Endodermal cell (in vitro differentiated cells): ENCODE measurements at regions not wholly inside any gene's neighbourhood (a gene's known extent, or its start where the extent isn't known, plus 50 kb on each side); places are given as distances from the start of the nearest gene placed in this dataset.

Experiments
- DNase-seq: peaks from one replicate; pipeline ENCODE4 v3.0.0-alpha.2; 2017
- H3K27ac ChIP-seq: 2 replicates; pipeline ENCODE4 v1.5.1; 2013; ENCODE audit warnings: mild to moderate bottlenecking, low read depth, low read length, moderate library complexity
- H3K27me3 ChIP-seq: 2 replicates; pipeline ENCODE4 v1.6.1; 2013; ENCODE audit warnings: mild to moderate bottlenecking, low read length, moderate library complexity; ENCODE audit not compliant: insufficient read depth, control insufficient read depth, poor library complexity, severe bottlenecking
- H3K36me3 ChIP-seq: 2 replicates; pipeline ENCODE4 v1.7.0; 2013; ENCODE audit warnings: mild to moderate bottlenecking, low read length, moderate library complexity; ENCODE audit not compliant: control insufficient read depth, insufficient read depth
- H3K4me1 ChIP-seq: one replicate; pipeline ENCODE4 v1.7.0; 2013; ENCODE audit warnings: low read length; ENCODE audit not compliant: control insufficient read depth, insufficient read depth
- H3K4me3 ChIP-seq: 2 replicates; pipeline ENCODE4 v1.5.1; 2013; ENCODE audit warnings: mild to moderate bottlenecking, low read length, moderate library complexity
- H3K9ac ChIP-seq: 2 replicates; pipeline ENCODE4 v1.6.1; 2013; ENCODE audit warnings: mild to moderate bottlenecking, low read length, moderate library complexity; ENCODE audit not compliant: poor library complexity, severe bottlenecking; ENCODE audit errors: extremely low read depth
- H3K9me3 ChIP-seq: 2 replicates; pipeline ENCODE4 v1.6.1; 2013; ENCODE audit warnings: mild to moderate bottlenecking, low read length, moderate library complexity; ENCODE audit not compliant: control insufficient read depth
- H3K27ac Mint-ChIP-seq: 2 replicates; pipeline ENCODE4 v1.8.0; 2020; ENCODE audit warnings: mixed read lengths
- H3K27me3 Mint-ChIP-seq: 2 replicates; pipeline ENCODE4 v1.8.0; 2021; ENCODE audit warnings: mild to moderate bottlenecking, mixed read lengths; ENCODE audit not compliant: insufficient read depth
- H3K36me3 Mint-ChIP-seq: 2 replicates; pipeline ENCODE4 v1.8.0; 2020; ENCODE audit warnings: low read depth, mixed read lengths
- H3K4me1 Mint-ChIP-seq: 2 replicates; pipeline ENCODE4 v1.8.0; 2020; ENCODE audit warnings: mixed read lengths
- H3K4me3 Mint-ChIP-seq: 2 replicates; pipeline ENCODE4 v1.8.0; 2020; ENCODE audit warnings: mild to moderate bottlenecking, moderate library complexity, mixed read lengths
- H3K9me3 Mint-ChIP-seq: 2 replicates; pipeline ENCODE4 v1.8.0; 2020; ENCODE audit warnings: mild to moderate bottlenecking, mixed read lengths
- WGBS, 2 experiments: methylation state at CpG; one replicate each; pipeline versions ENCODE4 v1.1.5 to v1.1.7; 2013; ENCODE audit warnings: missing lambda C conversion rate in 2 of 2, mixed read lengths in 1 of 2; ENCODE audit not compliant: insufficient coverage in 1 of 2, insufficient read length in 1 of 2; 5-methylcytosine and 5-hydroxymethylcytosine counted together
- TF ChIP-seq, protein P1 (sequence below): fragments of 200-600 bp; sonication (generic); conservative IDR thresholded peaks from 2 replicates; pipeline ENCODE4 v1.5.0; 2021; ENCODE audit warnings: antibody characterized with exemption, mild to moderate bottlenecking

DNA sequence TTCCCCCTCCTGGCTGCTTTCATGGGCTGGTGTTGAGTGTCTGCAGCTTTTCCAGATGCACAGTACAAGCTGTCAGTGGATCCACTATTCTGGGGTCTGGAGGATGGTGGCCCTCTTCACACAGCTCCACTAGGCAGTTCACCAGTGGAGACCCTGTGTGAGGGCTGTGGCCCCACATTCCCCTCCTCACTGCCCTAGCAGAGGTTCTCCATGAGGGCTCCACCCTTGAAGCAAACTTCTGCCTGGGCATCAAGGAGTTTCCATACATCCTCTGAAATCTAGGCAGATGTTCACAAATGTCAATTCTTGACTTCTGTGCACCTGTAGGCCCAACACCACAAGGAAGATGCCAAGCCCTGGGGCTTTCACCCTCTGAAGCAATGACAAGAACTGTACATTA is 1386.2 kb upstream of the ACVR2A start:
- Histone ChIP-seq H3K4me1 (no peaks in the 10 kb centered on the region), H3K27ac (no peak overlapping the region), H3K36me3 (no peaks in the 10 kb centered on the region), H3K4me3 (no peak overlapping the region), H3K9me3 (peaks cover 23% of the 10 kb centered on the region), H3K27me3 (no peaks in the 10 kb centered on the region), H3K9ac (no peak overlapping the region)
- no peaks in the 10 kb centered on the region for H3K4me1 Mint-ChIP-seq
- no peak overlapping the region for H3K27ac Mint-ChIP-seq
- DNase-seq, result no peak
- H3K27me3 Mint-ChIP-seq, result no peaks in the 10 kb centered on the region
- TF ChIP-seq, protein P1, sequence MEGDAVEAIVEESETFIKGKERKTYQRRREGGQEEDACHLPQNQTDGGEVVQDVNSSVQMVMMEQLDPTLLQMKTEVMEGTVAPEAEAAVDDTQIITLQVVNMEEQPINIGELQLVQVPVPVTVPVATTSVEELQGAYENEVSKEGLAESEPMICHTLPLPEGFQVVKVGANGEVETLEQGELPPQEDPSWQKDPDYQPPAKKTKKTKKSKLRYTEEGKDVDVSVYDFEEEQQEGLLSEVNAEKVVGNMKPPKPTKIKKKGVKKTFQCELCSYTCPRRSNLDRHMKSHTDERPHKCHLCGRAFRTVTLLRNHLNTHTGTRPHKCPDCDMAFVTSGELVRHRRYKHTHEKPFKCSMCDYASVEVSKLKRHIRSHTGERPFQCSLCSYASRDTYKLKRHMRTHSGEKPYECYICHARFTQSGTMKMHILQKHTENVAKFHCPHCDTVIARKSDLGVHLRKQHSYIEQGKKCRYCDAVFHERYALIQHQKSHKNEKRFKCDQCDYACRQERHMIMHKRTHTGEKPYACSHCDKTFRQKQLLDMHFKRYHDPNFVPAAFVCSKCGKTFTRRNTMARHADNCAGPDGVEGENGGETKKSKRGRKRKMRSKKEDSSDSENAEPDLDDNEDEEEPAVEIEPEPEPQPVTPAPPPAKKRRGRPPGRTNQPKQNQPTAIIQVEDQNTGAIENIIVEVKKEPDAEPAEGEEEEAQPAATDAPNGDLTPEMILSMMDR, result no peak
- H3K36me3 Mint-ChIP-seq, result peaks cover 21% of the 10 kb centered on the region
- peaks cover 55% of the 10 kb centered on the region for H3K9me3 Mint-ChIP-seq
- H3K4me3 Mint-ChIP-seq, result no peak overlapping the region

DNA sequence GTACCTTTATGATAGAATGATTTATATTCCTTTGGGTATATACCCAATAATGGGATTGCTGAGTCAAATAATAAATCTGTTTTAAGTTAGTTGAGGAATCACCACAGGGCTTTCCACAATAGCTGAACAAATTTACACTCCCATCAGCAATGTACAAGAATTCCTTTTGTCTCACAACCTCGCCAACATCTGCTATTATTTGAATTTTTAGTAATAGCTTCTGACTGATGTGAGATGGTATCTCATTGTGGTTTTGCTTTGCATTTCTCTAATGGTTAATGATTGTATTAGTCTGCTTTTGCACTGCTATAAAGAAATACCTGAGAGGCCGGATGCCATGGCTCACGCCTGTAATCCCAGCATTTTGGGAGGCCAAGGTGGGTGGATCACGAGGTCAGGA is 1387.6 kb upstream of the ACVR2A start:
- H3K4me3 Mint-ChIP-seq, result no peak overlapping the region
- H3K27me3 Mint-ChIP-seq, result no peaks in the 10 kb centered on the region
- no peaks in the 10 kb centered on the region for H3K4me1 Mint-ChIP-seq
- TF ChIP-seq, protein P1, result no peak
- Histone ChIP-seq H3K4me1 (no peaks in the 10 kb centered on the region), H3K36me3 (no peaks in the 10 kb centered on the region), H3K9me3 (peaks cover 23% of the 10 kb centered on the region), H3K27me3 (no peaks in the 10 kb centered on the region), H3K9ac (no peak overlapping the region), H3K4me3 (no peak overlapping the region), H3K27ac (no peak overlapping the region)
- H3K36me3 Mint-ChIP-seq, result peaks cover 15% of the 10 kb centered on the region
- H3K27ac Mint-ChIP-seq, result no peak overlapping the region
- no peak for DNase-seq
- WGBS, 2 experiments, result 100% methylated on average over 3 to 4 of the region's 4 CpGs
- peaks cover 44% of the 10 kb centered on the region for H3K9me3 Mint-ChIP-seq

DNA sequence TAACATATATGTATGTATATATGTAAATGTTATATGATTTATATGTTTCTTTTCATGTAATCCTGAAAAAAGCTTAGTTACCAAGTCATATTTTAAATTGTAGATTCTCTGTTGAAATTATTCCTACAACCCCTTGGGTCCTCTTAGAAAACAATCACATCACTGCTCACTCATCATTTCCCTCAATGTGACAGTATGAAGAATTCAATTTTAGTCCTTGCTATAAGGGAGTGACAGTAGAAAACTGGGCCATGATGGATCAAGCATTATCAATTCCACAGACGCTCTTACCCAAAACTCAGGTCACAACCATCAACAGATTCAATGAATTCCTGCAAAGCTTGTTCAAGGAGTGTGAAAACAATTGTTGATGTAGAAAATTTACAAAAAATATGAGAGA is 1389.5 kb upstream of the ACVR2A start:
- no peaks in the 10 kb centered on the region for H3K4me1 ChIP-seq
- TF ChIP-seq, protein P1, result no peak
- no peak overlapping the region for H3K4me3 ChIP-seq
- Mint-ChIP-seq H3K9me3 (peaks cover 30% of the 10 kb centered on the region), H3K27me3 (no peaks in the 10 kb centered on the region), H3K27ac (no peak overlapping the region), H3K4me3 (no peak overlapping the region), H3K36me3 (peaks cover 14% of the 10 kb centered on the region), H3K4me1 (no peaks in the 10 kb centered on the region)
- H3K36me3 ChIP-seq, result no peaks in the 10 kb centered on the region
- whole genome bisulfite sequencing, 2 experiments, result 92% methylated on average over 1 of the region's 1 CpG; no CpG with 5 or more reads in 1 of the 2 experiments
- H3K27me3 ChIP-seq, result no peaks in the 10 kb centered on the region
- DNase-seq, result no peak
- no peak overlapping the region for H3K9ac ChIP-seq
- H3K27ac ChIP-seq, result no peak overlapping the region
- peaks cover 23% of the 10 kb centered on the region for H3K9me3 ChIP-seq
